GM12878 (cell line): ENCODE measurements at regions not wholly inside any gene's neighbourhood (a gene's known extent, or its start where the extent isn't known, plus 50 kb on each side); places are given as distances from the start of the nearest gene placed in this dataset.

Source experiments
- ATAC-seq: fragments of 200-7000 bp; cut with Tn5 transposase; 3 replicates; pipeline ENCODE4 v1.9.1; 2020; ENCODE audit warnings: mild to moderate bottlenecking, moderate library complexity
- BruUV-seq: library from RNA; stranded (reverse); fragments of 400-500 nt; replicated peaks from 2 replicates; lab custom pipeline; 2021; lab: Mats Ljungman, UMichigan
- CTCF ChIA-PET: fragments of 300-600 bp; sonication (Branson Sonifier 250); formaldehyde crosslinking; extraction: SDS; loops from one replicate; lab custom pipeline; 2021; ENCODE audit warnings: inconsistent platforms; lab: Yijun Ruan, JAX
- POLR2A ChIA-PET: fragments of 350-600 bp; formaldehyde crosslinking; extraction: SDS; loops from one replicate; lab custom pipeline; 2021; ENCODE audit warnings: inconsistent platforms; lab: Charles Lee
- RAD21 ChIA-PET: fragments of 300-600 bp; sonication (Branson Sonifier 250); formaldehyde crosslinking; loops from one replicate; lab custom pipeline; 2023; ENCODE audit warnings: antibody characterized with exemption; ENCODE audit not compliant: unreplicated experiment; lab: Charles Lee
- SMC1A ChIA-PET: fragments of 300-600 bp; sonication (Branson Sonifier 250); formaldehyde crosslinking; loops from one replicate; lab custom pipeline; 2023; ENCODE audit not compliant: unreplicated experiment, uncharacterized antibody; lab: Charles Lee
- DNase-seq: peaks from one replicate; pipeline ENCODE4 v3.0.0-alpha.2; 2011; ENCODE audit warnings: low read depth, low spot score
- FAIRE-seq: peaks from 3 replicates; lab custom pipeline; 2011; peaks lifted over from hg19 to GRCh38; lab: Jason Lieb, UNC
- H2AFZ ChIP-seq: 2 replicates; pipeline ENCODE4 v1.6.0; 2011; ENCODE audit warnings: low read depth, low read length, control low read depth; ENCODE audit not compliant: control insufficient read depth
- H3K27ac ChIP-seq: 2 replicates; pipeline ENCODE4 v1.5.1; 2011; ENCODE audit warnings: control low read depth; ENCODE audit not compliant: control insufficient read depth, insufficient read depth
- H3K27me3 ChIP-seq, 2 experiments: replicated peaks in 1 of 2; 2 replicates each; pipeline versions ENCODE4 v1.6.0 to v1.6.1; 2011; ENCODE audit warnings: low read length in 1 of 2; ENCODE audit not compliant: control insufficient read depth in 2 of 2, insufficient read depth in 2 of 2
- H3K36me3 ChIP-seq, 2 experiments: 2 replicates each; pipeline ENCODE4 v1.5.1; 2011; ENCODE audit warnings: low read length in 1 of 2; ENCODE audit not compliant: control insufficient read depth in 2 of 2, insufficient read depth in 2 of 2
- H3K4me1 ChIP-seq: 2 replicates; pipeline ENCODE4 v1.6.1; 2011; ENCODE audit warnings: mild to moderate bottlenecking, low read length, moderate library complexity, mixed read lengths; ENCODE audit not compliant: control insufficient read depth, insufficient read depth
- H3K4me2 ChIP-seq: 2 replicates; pipeline ENCODE4 v1.6.0; 2011; ENCODE audit warnings: control low read depth; ENCODE audit not compliant: control insufficient read depth, insufficient read depth
- H3K4me3 ChIP-seq: fragments of 200-600 bp; sonication (generic); 2 replicates; pipeline ENCODE4 v1.5.1; 2016
- H3K79me2 ChIP-seq: 2 replicates; pipeline ENCODE4 v1.6.0; 2011; ENCODE audit warnings: low read length; ENCODE audit not compliant: control insufficient read depth, insufficient read depth
- H3K9ac ChIP-seq: 2 replicates; pipeline ENCODE4 v1.8.0; 2011; ENCODE audit warnings: low read length, control low read depth, mixed read lengths; ENCODE audit not compliant: control insufficient read depth, insufficient read depth
- H3K9me3 ChIP-seq: replicated peaks from 3 replicates; pipeline ENCODE4 v1.5.1; 2011; ENCODE audit warnings: mild to moderate bottlenecking, low read length; ENCODE audit not compliant: control insufficient read depth, insufficient read depth
- H4K20me1 ChIP-seq: 2 replicates; pipeline ENCODE4 v1.6.0; 2011; ENCODE audit not compliant: control insufficient read depth, insufficient read depth
- BRCA1 ChIP-seq: IDR thresholded peaks from 2 replicates; pipeline ENCODE4 v1.6.1; 2011; ENCODE audit warnings: low read depth, low read length, improper control_type of control experiment
- CEBPZ ChIP-seq: fragments of 150-350 bp; IDR thresholded peaks from 2 replicates; pipeline ENCODE4 v1.6.1; 2016; ENCODE audit warnings: low read depth, low read length
- MEF2B ChIP-seq: fragments of 450-650 bp; IDR thresholded peaks from 2 replicates; pipeline ENCODE4 v1.6.1; 2018; ENCODE audit warnings: mild to moderate bottlenecking, moderate library complexity; ENCODE audit not compliant: partially characterized antibody, poor library complexity, severe bottlenecking
- NFYB ChIP-seq: IDR thresholded peaks from 2 replicates; pipeline ENCODE4 v1.6.1; 2011; ENCODE audit warnings: low read depth, mild to moderate bottlenecking, low read length, improper control_type of control experiment, moderate library complexity; ENCODE audit not compliant: insufficient read depth
- POLR2AphosphoS5 ChIP-seq: IDR thresholded peaks from 2 replicates; pipeline ENCODE4 v1.6.1; 2011; ENCODE audit warnings: mild to moderate bottlenecking, low read length, inconsistent platforms
- RELB ChIP-seq: fragments of 450-650 bp; IDR thresholded peaks from 2 replicates; pipeline ENCODE4 v1.6.1; 2017; ENCODE audit warnings: low read depth, mild to moderate bottlenecking, moderate library complexity
- TAF1 ChIP-seq: IDR thresholded peaks from 2 replicates; pipeline ENCODE4 v1.6.1; 2011; ENCODE audit warnings: mild to moderate bottlenecking, low read depth, low read length, borderline replicate concordance
- ZNF592 ChIP-seq: fragments of 450-650 bp; IDR thresholded peaks from 2 replicates; pipeline ENCODE4 v1.6.1; 2017; ENCODE audit warnings: mild to moderate bottlenecking, moderate library complexity
- WGBS: methylation state at CpG from one replicate; pipeline ENCODE4 v1.1.6; 2016; ENCODE audit warnings: low lambda C conversion rate; ENCODE audit not compliant: insufficient replicate concordance, insufficient coverage; ENCODE audit errors: missing lambda C conversion rate; 5-methylcytosine and 5-hydroxymethylcytosine counted together
- in situ Hi-C: fragments of 300-500 bp; cut with MboI; formaldehyde crosslinking; loops from 9 replicates; pipeline ENCODE4 v1.14.3; 2018; ENCODE audit warnings: mixed read lengths
- intact Hi-C: fragments of 100-400 bp; cut with micrococcal nuclease; formaldehyde crosslinking; loops from one replicate; pipeline ENCODE4 v1.14.2; 2022; ENCODE audit not compliant: unreplicated experiment

DNA sequence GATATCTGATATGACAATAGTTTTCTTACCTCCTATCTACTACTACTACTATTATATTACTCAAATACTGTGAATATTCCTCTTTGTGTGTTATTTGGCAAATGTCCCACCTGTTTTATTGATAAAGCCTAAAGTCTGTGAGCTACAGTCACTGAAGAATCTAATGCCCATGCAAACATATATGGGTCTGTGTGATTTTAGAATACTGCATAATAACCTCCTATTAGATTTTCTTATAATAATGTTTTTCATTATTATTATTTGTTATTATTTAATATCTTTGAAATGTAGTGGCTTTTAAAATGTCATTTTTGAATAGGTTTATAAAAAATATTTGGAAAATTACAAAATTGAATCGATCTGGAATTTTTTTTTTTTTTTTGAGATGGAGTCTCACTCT, 1330.8 kb upstream of the MIR17HG start:
- Histone ChIP-seq H3K79me2 (no peaks in the 10 kb centered on the region), H3K27ac (no peak overlapping the region), H3K4me3 (no peak overlapping the region), H2AFZ (no peak overlapping the region), H4K20me1 (no peaks in the 10 kb centered on the region), H3K27me3 (no peaks in the 10 kb centered on the region), H3K36me3 (no peaks in the 10 kb centered on the region), H3K9ac (no peak overlapping the region), H3K4me1 (no peaks in the 10 kb centered on the region), H3K9me3 (no peaks in the 10 kb centered on the region), H3K4me2 (no peak overlapping the region)
- RAD21 ChIA-PET, result interaction anchor here (1.1 kb wide), 1 partner anchor 850 kb away, joined by 3 read pairs; no protein-coding TSS in a partner anchor
- 0% methylated on average over 1 of the region's 1 CpG for WGBS
- DNase-seq (no peak), FAIRE-seq (no peak), ATAC-seq (no peak)
- SMC1A ChIA-PET, result interaction anchor here (1.0 kb wide), 1 partner anchor 66 kb away, joined by 3 read pairs; no protein-coding TSS in a partner anchor
- POLR2A ChIA-PET, result no interaction called here
- in situ Hi-C loops, result no loop called here
- intact Hi-C loops, result no loop called here
- CTCF ChIA-PET, result no interaction called here
- TF ChIP-seq TAF1, result no peak
- no peak for TF ChIP-seq CEBPZ
- TF ChIP-seq ZNF592, result no peak
- no peak for TF ChIP-seq MEF2B
- TF ChIP-seq NFYB, result no peak
- TF ChIP-seq RELB, result no peak
- no peak for TF ChIP-seq BRCA1
- TF ChIP-seq POLR2AphosphoS5, result no peak
- no TSS peak for BruUV-seq
